Endometrium (tissue), 2 donors: ENCODE measurements at regions not wholly inside any gene's neighbourhood (a gene's known extent, or its start where the extent isn't known, plus 50 kb on each side); places are given as distances from the start of the nearest gene placed in this dataset.

Source experiments
- FAIRE-seq: peaks from 2 replicates; lab custom pipeline; 2012; peaks lifted over from hg19 to GRCh38; lab: Jason Lieb, UNC
- donor health status: control.
- donor health status: control.

DNA sequence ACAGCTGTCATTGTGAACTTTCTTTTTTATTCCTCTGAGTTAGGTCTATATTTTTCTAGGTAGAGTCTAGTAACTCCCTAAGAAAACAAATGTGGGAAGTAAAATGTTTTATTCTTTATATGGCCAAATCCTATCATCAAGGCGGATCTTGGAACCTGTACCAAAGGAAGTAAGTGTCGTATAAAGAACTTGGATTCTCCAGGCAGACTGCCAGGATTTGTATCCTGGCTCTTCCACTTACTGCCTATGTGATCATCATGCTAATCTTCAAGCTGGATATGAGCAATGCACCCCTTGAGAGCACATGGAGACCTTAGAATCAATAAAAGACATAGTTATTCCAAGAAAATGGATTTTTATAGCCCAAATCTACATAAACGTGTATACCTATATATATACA lies 286.5 kb downstream of the PCDH17 start:
- FAIRE-seq, result no peak

DNA sequence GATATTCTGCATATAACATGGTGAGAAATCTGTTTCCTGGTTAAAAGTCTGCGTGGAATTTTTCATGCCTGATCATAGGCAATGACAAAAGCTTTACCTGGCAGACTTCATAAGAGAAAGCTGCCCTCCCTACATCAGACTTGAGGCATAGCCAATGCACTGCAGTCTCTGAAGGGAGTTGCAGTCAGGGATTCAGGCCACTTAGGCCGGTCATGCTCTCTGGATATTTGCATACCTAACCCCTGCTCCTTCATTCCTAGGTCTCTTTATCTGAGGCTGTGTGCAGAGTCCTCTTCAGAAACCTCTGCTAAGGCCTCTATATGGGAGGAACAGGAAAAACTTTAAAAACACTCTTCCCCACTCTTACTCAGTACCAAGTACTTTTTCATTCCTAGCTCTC lies 287.4 kb downstream of the PCDH17 start:
- FAIRE-seq, result no peak

DNA sequence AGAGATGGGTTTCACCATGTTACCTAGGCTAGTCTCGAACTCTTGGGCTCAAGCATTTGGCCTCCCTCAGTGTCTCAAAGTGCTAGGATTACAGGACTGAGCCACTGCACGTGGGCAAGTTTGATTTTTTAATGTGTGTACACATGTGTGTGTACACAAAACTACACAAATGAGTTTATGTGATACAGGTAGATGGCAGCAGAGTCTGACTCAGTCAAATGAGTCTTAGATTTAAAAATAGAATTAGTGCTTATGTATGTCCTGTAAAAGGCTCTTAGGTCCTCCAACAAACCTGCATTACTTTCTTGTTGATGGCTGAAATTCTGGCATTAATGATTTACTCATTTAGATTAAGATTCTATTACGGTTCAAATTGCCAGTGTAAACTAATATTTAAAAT lies 293.7 kb downstream of the PCDH17 start:
- FAIRE-seq, result no peak

DNA sequence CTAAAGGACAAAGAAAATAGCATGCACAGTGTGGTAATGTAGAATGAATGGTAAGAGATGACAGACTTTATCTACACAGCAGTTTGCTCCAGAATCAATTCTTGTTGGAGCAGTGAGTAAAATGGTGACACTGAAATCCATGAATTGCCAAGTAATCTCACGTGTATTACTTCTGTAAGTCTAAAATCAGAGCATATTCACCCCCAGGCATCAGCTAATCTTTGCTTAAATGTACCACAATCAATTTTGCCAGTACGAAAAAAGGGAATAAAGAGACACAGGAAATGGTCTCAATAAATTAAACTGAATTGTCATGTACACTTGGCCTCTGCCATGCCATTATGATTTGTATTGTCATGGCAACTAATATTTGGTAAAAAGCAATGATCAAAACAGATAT lies 294.2 kb downstream of the PCDH17 start:
- FAIRE-seq, result no peak

DNA sequence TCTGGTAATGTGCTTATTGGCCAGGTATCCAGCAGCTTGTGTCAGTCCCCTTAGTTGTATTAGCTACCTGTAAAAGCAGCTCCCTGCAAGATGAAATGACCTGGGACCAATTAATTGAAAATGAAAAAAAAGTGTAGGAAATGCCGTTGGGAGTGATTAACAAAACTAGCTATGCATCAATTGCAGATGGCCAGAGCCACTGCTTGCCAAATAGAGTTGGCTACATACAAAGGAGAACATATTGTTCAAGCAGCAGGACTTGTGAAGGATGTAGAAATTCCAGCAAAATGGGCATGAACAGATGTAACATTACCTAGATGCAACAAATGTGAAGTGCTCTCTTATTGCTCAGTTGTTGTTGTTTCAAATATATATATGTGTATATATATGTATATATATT lies 300.5 kb downstream of the PCDH17 start:
- FAIRE-seq, result no peak

DNA sequence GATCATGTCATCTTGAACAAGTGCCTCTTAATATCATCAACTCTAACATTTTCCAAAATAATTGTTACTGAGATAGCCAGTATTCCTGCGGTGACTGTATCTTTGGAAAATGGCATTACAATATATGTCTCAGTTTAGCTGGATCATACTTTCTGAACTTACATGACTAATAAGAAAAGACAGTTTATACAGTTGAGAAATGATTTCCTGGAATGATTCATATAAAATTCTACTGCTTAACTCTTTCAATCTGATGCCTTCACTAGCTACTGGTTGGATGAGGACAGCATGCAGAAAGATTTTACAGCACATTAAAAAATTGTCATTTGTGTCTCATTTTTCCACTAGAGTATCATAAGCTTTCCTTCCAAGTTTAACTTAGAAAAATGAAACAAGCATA lies 302.1 kb downstream of the PCDH17 start:
- no peak for FAIRE-seq

DNA sequence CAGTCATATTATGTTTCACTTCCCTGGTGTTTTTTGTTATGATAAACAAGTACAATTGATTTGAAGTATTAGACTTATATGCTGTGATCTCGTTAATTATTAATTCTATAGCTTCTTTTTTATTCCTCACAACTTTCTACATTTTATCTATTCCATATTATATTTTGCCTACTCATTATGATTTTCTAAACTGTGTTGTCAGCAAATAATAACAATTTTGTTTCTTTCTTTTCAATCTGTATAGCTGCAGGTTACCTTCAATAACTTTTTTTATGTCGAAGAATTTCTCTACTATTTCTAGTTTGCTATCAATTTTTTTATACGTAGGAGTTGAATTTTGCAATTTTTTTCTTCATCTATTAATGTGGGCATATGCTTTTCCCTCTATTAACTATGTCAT lies 304.4 kb downstream of the PCDH17 start:
- FAIRE-seq, result no peak

DNA sequence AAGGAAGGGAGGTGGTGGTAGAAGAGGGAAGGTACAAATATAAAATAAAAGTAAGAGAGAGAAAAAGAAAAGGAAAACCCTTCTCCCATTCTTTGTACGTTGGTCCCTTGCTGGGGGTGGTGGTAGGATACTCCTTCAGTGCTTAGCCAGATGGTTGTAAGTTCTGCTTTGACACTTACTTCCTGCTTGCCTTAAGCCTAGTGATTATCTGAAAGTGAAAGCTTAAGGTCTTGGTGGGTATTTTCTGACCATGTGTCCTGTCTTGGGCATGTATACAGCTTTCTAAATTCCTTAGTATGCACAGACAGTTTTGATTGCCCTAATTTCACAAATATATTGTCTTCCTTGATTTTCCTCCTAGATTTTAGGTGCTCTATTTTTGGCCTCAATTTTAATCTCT lies 314.8 kb downstream of the PCDH17 start:
- FAIRE-seq, result no peak

DNA sequence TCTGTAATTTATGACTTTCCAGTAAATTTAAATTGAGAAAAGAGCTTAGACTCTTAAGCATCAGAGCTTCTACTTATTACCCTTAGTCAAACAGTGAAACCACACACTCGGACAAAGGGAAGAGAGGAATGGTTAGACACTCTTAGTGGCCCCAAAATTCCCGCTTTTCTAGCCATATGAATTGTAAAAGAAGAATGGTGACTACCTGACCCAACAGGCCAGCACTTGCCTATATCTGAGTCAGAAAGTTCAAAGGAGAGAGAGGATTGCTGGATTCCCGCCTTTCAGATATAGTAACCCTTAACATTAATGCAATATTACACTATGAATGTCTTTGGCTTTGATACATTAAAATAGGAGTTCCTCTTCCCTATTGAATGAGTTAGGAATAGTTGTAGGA lies 317.3 kb downstream of the PCDH17 start:
- no peak for FAIRE-seq

DNA sequence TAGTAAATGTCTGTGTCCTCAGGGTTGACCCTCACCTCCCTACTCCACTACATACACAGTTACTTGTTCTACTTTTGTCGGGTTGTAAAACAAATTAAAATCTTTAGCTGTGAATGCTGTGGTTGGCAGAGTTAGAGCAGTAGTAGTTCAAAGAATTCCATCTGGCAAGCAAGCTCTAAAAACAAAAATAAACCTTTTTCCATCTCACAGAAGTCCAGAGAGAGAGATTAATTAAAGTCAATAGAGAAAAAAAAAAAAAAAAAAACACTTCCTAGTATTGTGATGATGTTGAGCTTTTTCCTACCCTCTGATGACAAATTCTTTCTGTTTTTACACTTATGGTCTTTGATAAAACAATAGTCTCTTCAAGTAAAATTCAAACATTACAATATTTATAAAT lies 338.4 kb downstream of the PCDH17 start:
- no peak for FAIRE-seq

DNA sequence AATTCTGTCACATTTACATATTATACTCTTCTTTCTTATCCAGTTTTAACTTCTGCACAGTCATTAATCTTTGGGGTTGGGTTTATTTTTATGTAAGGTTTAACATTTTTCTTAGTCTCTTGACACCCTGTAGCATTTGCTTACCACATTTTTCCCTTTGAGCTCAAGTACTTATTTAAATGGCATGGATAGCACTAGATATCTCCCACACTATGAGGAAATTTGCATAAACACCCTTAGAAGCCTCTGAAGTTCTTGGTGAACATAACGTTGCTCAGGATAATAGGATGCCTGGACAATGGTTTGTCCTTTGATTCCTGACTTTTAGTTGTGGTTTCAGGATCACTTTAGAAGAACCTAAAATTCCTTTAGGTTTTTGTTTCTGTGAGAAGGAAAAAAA lies 338.9 kb downstream of the PCDH17 start:
- FAIRE-seq, result no peak

DNA sequence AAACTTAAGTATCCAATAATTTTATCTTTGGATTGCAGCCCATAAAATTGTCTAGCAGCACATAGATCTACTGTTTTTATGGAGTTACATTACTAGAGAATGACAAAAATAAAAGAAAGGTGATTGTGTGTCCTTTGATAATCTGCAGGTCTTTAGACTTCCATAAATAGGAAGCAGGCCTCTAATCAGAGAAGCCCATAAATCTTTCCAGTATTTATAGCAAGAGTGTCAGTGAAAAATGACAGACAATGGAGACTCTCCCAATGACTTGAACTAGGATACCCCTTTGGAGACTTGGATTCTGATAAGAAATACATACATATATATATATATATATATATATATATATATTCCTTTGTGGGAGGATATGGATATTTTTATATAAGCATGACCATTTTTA lies 351.2 kb downstream of the PCDH17 start:
- no peak for FAIRE-seq

DNA sequence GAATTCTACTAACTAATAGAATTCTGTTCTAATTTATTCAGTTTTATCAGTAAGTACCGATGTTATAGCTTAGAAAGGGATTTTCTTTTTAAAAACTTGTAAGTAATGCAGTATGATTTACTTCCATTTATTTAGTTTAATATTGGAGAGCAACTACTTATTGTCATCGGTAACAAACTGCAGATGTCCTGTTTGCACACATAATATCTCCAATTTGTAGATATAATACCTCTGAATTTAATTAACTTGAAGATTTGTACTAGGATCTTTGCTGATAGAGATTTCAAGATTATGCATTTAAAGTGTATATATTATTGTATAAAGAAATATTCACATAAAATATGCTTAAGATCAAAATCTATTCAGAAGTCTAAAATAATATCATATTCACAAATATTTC lies 356.7 kb downstream of the PCDH17 start:
- FAIRE-seq, result no peak

DNA sequence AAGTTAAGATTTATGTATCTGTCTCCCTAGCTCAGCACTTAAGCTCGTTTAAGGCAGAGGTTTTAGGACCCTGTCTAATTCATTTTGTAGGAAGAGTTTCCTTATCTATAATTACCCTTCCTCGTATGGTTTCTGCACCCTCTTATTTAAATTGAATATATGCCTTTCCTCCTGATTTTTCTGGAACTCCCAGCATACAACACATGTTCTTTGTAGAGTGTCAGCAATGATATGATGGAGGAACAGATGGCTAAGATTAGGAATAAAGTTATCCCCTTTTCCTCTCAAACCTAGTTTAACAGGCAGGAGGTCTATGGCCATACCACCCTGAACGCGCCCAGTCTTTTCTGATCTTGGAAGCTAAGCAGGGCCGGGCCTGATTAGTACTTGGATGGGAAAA lies 359.5 kb downstream of the PCDH17 start:
- FAIRE-seq, result no peak

DNA sequence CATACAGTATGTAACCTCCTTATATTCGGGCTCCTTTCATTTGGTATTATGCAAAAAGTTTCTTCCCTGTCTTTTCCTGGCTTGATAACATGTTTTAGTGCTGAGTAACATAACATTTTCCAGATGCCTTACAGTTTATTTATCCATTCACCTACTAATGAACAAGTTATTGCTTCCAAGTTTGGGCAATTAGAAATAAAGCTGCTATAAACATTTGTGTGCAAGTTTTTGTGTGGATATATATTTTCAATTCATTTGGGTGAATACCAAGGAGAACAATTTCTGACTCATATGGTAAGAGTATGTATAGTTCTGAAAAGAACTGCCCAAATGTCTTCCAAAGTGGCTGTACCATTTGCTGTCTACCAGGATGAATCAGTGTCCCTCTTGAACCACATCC lies 360.9 kb downstream of the PCDH17 start:
- no peak for FAIRE-seq

DNA sequence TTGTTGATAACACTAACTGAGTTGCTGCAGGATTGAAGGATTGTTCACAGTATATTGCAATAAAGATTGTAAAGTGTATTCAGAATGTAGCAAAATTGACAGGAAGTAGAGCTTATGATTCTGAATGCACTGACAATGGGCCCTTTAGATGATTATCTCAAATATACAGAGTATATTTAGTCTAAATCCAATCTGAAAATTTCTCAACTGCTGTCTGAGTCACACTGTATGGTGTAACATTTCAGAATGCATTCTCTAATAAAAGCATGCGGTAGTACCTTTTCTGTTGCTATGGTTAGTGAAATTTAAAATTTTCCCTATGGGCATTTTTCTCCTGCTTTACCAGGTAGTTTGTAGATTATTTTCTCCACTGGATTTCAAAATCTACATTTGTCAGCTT lies 365.2 kb downstream of the PCDH17 start:
- FAIRE-seq, result no peak

DNA sequence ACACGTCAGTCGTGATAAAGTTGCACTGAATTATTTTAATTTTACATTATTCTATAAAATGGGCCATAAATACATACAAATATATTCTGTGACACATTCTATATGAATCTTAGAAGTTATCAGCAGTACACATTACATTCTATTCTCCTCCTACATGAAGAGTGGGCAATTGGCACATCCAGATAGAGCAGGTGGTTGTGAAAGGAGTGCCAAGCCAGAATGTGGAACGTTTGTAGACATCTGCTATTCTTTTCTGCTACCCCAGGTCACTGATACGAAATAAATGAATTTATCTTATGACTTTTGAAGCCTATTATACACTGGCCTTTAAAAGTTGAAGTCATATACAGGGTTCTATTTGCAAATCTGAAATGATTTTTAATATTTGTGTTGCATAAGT lies 373.2 kb downstream of the PCDH17 start:
- FAIRE-seq, result no peak

DNA sequence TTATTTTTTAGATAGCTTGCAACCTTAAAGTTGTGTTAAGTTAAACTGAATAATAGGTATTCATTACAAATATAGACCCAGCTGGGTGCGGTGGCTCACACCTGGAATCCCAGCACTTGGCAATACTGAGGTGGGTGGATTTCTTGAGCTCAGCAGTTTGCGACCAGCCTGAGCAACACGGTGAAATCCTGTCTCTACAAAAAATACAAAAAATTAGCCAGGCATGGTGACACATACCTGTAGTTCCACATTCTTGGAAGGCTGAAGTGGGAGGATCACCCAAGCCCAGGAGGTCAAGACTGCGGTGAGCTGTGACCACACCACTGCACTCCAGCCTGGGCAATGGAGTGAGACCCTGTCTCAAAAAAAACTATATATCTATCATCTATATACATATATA lies 386.5 kb downstream of the PCDH17 start:
- FAIRE-seq, result no peak

DNA sequence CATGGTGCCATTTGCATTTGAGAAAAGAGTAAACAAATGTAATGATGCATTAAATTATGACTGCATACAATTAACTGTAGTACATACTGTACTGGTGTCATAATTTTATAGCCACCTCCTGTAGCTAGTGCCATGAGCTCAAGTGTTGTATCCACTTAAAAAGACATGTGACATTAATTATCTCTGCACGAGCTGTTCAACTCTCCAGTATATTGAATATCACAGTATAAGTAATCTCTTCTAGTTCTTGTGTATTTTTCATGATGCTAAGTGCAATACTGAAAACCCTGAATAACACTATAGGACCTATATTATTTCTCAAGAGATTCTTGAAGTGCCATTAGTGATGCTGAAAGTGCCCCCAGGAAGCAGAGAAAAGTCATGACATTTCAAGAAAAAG lies 387.3 kb downstream of the PCDH17 start:
- FAIRE-seq, result no peak

DNA sequence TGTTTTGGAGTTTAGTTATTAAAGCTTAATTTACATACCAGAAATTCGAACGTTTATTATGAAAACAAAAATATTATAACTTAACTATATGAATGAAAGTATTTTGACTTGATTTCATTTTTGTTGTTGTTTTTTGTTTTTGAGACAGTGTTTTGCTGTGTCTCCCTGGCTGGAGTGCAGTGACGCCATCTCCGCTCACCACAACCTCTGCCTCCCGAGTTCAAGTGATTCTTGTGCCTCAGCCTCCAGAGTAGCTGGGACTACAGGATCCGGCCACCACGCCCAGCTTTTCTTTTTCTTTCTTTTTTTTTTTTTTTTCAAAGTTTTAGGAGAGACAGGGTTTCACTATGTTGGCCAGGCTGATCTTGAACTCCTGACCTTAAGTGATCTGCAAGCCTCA lies 392.6 kb downstream of the PCDH17 start:
- FAIRE-seq, result no peak

DNA sequence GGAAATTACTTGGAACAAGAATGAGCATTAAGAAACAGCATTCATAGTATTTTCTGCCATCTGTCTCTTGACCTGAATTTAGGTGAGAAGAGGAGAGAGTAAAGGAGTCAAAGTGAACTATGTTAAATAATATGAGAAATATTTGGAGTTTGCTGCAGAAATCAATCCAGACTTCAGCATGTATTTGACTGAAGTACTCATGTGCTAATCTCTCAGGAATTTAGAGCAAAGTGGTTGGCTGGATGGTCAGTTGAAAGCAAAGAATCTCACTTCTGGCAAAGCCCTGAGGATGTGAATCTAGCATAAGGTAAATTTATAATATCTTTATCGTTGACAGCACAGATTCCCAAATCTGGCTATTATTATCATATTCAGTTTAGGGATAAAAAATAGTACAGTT lies 394.3 kb downstream of the PCDH17 start:
- FAIRE-seq, result no peak

DNA sequence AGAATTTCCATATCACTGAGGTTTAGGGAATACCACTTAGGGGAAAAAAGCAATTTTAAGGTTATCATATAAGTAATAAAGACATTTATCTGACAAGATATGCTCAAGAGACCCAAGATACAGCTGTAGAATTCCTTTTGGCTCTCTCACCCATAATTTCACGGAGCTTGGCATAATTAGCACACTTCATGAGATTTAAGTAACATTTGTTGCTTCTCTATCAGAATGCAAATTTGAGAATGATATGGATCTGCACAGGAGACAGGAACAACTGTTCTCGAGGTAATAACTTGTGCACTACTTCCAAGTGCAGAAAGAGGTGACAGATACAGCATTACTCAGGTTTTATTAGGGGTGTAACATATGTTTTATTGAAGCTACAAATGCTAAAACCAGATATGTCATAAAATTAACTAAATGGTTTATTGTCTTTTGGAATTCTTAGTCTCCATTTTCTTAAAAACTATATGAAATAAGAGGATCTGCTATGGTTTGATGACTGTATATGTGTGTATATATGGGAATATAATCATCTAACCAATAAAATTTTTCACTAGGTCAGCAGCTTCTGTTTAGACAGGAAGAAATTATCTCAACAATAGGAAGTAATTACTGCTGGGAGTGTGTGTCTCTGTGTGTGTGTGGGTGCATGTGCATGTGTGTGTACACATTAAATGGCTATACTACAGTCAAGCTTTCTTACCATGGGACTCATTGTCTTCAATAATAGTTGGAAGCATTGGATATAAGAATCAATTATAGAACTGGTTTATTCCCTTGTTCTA lies 401.3 kb downstream of the PCDH17 start:
- no peak for FAIRE-seq

DNA sequence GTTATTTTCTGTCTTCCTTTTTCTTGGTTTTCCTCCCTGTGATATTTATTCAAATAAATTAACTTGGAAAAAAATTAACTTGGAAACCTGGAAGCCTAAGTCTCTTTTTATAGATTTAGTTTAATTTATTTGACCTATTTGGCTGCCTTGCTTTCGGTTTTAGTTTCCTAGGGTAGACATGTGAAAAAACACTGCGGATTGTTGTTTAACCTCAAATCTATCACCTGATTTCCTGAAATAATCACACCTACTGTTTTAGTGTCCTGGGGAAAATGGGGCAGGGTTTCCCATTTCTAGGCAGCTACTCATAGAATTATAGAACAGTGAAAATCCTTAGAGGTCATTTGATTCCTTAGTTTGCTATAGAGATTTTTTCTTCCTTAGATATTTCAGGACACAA lies 412.4 kb downstream of the PCDH17 start:
- no peak for FAIRE-seq

DNA sequence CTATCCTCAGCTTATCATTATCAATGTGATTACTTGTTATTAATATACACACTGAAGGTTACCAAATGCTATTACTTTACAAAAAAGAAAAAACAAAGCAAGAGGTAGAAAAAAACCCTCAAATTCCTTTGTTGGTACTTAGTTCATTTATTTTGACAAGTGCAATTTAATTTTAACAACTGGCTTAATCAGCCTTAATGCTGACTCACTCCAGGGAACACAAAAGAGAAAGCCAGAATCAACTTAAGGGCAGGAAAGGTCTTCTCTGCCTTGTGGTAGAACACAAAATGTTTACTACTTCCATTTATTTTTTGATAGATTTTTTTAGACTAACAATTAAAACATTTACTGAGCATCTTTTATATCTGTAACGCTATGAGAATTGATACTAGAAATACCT lies 417.1 kb downstream of the PCDH17 start:
- no peak for FAIRE-seq

DNA sequence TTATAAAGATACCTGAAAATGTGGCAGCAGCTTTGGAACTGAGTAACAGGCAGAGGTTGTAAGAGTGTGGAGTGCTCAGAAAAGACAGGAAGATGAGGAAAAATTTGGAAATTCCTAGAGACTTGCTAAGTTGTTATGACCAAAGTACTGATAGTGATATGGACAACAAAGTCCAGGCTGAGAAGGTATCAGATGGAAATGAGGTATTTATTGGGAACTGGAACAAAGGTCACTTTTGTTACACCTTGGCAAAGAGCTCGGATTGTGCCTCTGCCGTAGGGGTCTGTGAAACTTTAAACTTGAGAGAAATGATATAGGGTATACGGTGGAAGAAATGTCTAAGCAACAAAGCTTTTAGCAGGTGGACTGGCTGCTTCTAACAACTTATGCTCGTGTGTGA lies 419.9 kb downstream of the PCDH17 start:
- FAIRE-seq, result no peak
